ENCODE measurements at regions not wholly inside any gene's neighbourhood (a gene's known extent, or its start where the extent isn't known, plus 50 kb on each side); places are given as distances from the start of the nearest gene placed in this dataset.

- TF ChIP-seq CTCF (IDR thresholded peaks at IDR 0.05) (no peak), POLR2A (IDR thresholded peaks at IDR 0.05) (no peak)
Measured at GRCh38 chr2:7860693-7861092, 821.2 kb upstream of the ID2 start.

All from heart left ventricle (tissue), 13 donors.